HG02884 (cell line): ENCODE measurements at regions not wholly inside any gene's neighbourhood (a gene's known extent, or its start where the extent isn't known, plus 50 kb on each side); places are given as distances from the start of the nearest gene placed in this dataset.

Experiments
- ATAC-seq: cut with Tn5 transposase; IDR thresholded peaks from one replicate; pipeline ENCODE4 v1.9.1; 2021; ENCODE audit warnings: mild to moderate bottlenecking, moderate library complexity; ENCODE audit not compliant: unreplicated experiment

- ATAC-seq, result no peak
Measured at GRCh38 chr13:104483631-104484030, 1417.4 kb upstream of the SLC10A2 start.

GRCh38 chr13:104477261-104477660, 1411.0 kb upstream of the SLC10A2 start:
- no peak for ATAC-seq

- no peak for ATAC-seq
Measured at GRCh38 chr13:104473936-104474335, 1407.7 kb upstream of the SLC10A2 start.

- no peak for ATAC-seq
Measured at GRCh38 chr13:104466016-104466415, 1399.8 kb upstream of the SLC10A2 start.

- no peak for ATAC-seq
Measured at GRCh38 chr13:104461049-104461448, 1394.8 kb upstream of the SLC10A2 start.

GRCh38 chr13:104460554-104460953, 1394.3 kb upstream of the SLC10A2 start:
- ATAC-seq, result no peak

- ATAC-seq, result no peak
Measured at GRCh38 chr13:104450006-104450405, 1383.8 kb upstream of the SLC10A2 start.

GRCh38 chr13:104447348-104447747, 1381.1 kb upstream of the SLC10A2 start:
- ATAC-seq, result no peak

- ATAC-seq, result no peak
Measured at GRCh38 chr13:104442536-104442935, 1376.3 kb upstream of the SLC10A2 start.

- ATAC-seq, result no peak
Measured at GRCh38 chr13:104436555-104436954, 1370.3 kb upstream of the SLC10A2 start.

- no peak for ATAC-seq
Measured at GRCh38 chr13:104431895-104432294, 1365.7 kb upstream of the SLC10A2 start.

- ATAC-seq, result no peak
Measured at GRCh38 chr13:104426435-104426834, 1360.2 kb upstream of the SLC10A2 start.

GRCh38 chr13:104422668-104423067, 1356.5 kb upstream of the SLC10A2 start:
- ATAC-seq, result no peak

GRCh38 chr13:104416973-104417372, 1350.8 kb upstream of the SLC10A2 start:
- no peak for ATAC-seq

- no peak for ATAC-seq
Measured at GRCh38 chr13:104414771-104415170, 1348.6 kb upstream of the SLC10A2 start.

- no peak for ATAC-seq
Measured at GRCh38 chr13:104414181-104414580, 1348.0 kb upstream of the SLC10A2 start.

- ATAC-seq, result no peak
Measured at GRCh38 chr13:104411141-104411765, 1345.0 kb upstream of the SLC10A2 start.

- ATAC-seq, result no peak
Measured at GRCh38 chr13:104408733-104409132, 1342.5 kb upstream of the SLC10A2 start.

GRCh38 chr13:104404325-104404724, 1338.1 kb upstream of the SLC10A2 start:
- no peak for ATAC-seq

GRCh38 chr13:104389691-104390090, 1323.5 kb upstream of the SLC10A2 start:
- ATAC-seq, result no peak

GRCh38 chr13:104387510-104387909, 1321.3 kb upstream of the SLC10A2 start:
- no peak for ATAC-seq

- no peak for ATAC-seq
Measured at GRCh38 chr13:104385404-104385803, 1319.2 kb upstream of the SLC10A2 start.

GRCh38 chr13:104382951-104383350, 1316.7 kb upstream of the SLC10A2 start:
- ATAC-seq, result no peak
